ENCODE measurements at regions not wholly inside any gene's neighbourhood (a gene's known extent, or its start where the extent isn't known, plus 50 kb on each side); places are given as distances from the start of the nearest gene placed in this dataset.
A peak's percentile ranks its signal among the peaks of the same experiment; 100 is the strongest.
"Not testable (repeated sequence)": the region's sequence is repeated elsewhere in the genome, so short reads cannot be mapped to it uniquely, and the experiment has no call there.

GRCh38 chr6:60991427-60992028 is 1294.5 kb downstream of the KHDRBS2 start:
- DNase-seq = no peak

DNA sequence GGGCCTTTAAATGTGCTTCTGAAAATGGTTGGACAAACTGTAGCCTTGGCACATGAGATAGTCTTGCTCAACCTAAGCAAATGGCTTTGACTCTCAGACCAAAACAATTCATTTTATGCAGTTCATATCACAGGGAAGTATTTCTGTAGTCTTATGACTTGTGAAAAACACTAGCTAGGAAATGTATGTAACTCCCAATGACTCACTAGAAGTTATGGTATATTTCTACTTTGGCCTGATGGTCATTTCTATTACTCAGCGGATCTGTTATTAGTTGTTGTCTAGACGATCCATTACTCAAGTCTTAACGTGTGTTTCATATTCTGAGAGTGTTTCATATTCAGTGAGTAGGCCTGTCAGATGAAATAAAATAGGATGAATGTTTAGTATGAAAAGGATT is 1333.5 kb downstream of the KHDRBS2 start:
- DNase-seq = no peak

GRCh38 chr6:60950221-60950923 is 1335.7 kb downstream of the KHDRBS2 start:
- DNase-seq = not testable (repeated sequence)

GRCh38 chr6:60947416-60947815 is 1338.6 kb downstream of the KHDRBS2 start:
- not testable (repeated sequence) for DNase-seq

DNA sequence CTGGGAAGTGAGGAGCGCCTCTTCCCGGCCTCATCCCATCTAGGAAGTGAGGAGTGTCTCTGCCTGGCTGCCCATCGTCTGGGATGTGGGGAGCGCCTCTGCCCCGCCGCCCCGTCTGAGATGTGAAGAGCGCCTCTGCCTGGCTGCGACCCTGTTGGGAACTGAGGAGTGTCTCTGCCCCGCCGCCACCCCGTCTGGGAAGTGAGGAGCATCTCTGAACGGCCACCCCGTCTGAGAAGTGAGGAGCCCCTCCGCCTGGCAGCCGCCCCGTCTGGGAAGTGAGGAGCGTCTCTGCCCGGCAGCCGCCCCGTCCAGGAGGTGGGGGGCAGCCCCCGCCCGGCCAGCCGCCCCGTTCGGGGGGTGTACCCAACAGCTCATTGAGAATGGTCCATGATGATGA is 1341.2 kb downstream of the KHDRBS2 start:
- peak; percentile 5 for DNase-seq

DNA sequence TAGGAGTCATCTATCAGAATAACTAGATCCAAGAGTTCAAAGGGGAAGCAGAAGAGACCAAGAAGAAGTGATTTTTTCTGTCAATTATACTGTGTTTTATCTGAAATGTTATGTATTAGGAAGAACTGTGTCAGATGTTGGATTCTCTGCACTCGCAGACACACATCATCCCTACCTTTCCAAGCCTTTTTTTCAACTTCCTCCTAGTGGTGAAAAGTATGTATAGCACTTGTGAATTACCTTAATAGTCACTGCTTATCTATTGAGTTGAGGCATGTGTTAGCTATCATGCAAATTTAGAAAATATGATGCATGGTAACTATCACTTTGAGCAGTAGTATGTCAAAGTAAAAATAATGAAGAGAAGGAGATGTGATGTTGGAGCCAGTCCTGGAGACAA is 1350.1 kb downstream of the KHDRBS2 start:
- DNase-seq = not testable (repeated sequence)

GRCh38 chr6:60919652-60920051 is 1366.4 kb downstream of the KHDRBS2 start:
- DNase-seq = not testable (repeated sequence)

- DNase-seq = not testable (repeated sequence)
Measured at GRCh38 chr6:60903860-60904259, 1382.2 kb downstream of the KHDRBS2 start.

DNA sequence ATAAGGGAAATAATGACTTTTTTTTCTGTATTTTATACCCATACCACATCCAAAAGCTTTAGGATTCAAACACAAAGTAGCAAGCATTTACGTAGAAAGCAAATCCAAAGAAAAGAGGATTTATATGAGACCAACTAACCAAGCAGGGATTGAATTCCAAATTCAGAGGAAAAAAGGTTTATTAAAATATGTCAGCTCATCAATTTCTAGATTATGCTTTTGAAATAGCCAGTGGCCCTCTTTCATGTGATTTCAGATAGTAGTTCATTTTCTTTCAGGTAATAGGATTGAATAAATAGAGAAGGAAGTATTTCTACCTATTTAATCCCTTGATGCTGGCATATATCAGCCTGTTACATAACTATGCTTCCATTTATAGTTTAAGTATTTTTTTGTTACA is 1392.7 kb downstream of the KHDRBS2 start:
- not testable (repeated sequence) for DNase-seq

GRCh38 chr6:60891606-60892005 is 1394.4 kb downstream of the KHDRBS2 start:
- no peak for DNase-seq

GRCh38 chr6:60877396-60877795 is 1408.6 kb downstream of the KHDRBS2 start:
- DNase-seq = not testable (repeated sequence)

DNA sequence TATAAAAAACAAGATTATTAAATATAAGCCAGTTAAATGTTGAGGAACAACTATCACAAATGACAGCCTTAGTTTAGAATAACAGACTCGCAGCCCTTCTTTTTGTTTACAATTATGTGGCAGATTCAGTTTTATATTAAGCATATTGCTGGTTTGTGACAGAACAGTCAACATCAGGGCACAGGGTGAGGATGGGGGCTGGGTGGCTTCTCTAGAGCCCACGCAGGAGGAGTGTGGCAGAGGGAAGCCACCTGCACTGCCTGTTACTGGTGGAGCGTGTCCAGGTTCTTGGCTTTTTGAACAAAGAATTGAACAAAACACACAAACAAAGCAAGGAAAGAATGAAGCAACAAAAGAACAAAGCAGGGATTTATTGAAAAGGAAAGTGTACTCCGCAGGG is 1415.2 kb downstream of the KHDRBS2 start:
- DNase-seq = not testable (repeated sequence)

- no peak for DNase-seq
Measured at GRCh38 chr6:60867548-60867947, 1418.5 kb downstream of the KHDRBS2 start.

DNA sequence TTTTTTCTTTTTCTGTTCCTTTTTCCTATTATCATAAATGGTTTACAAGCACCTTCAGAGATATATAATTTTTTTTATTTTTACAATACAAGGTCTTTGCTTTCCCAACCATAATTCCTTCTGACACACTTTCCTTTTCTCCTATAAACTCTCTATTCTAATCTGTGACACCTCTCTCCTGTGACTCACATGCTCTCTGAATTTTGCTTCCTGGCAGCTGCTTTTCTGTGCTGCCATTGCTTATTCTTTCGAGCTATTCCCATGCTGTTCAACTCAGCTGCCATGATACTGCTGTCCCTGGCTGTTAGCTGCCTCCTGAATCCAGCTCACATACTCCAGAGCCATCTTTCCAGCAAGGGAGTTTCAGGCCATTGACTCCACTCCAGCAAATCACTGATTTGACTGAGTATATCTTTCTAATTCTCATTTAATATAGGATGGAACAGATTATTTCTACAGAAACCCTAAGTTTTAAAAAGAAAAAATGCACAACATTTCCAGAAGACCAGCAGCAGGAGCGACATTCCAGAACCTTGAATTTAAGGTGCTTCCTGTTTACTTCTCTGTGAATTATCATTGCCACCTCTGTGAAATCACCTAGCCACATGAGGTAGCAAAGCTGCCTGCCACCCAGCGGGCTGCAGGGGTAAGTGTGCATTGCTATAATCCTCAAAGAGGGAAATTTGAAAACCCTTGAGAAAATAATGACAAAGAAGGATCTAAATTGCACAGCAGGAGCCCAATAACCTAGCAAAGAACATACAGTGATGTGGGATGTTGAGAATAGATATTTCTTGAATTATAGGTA is 1442.6 kb downstream of the KHDRBS2 start:
- DNase-seq = not testable (repeated sequence)

- not testable (repeated sequence) for DNase-seq
Measured at GRCh38 chr6:60830726-60831125, 1455.3 kb downstream of the KHDRBS2 start.

DNA sequence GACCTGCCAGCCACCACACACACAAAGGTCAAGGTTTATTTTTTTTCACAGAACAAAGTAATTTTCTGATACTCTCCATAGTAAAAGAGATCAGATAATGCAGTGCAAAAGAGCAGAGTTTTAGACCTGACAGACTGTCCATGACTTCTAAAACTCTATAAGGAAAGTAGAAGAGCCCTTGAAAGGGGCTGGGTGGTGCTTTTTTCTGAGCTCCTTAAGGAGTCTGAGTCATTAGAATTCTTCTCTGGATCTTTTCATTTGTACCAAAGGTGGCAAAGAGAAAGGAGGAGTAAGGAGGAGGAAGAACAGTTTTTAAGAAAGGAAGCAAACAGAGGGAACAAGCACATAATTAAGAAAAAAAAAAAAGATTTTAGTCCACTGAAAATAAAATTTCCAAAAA is 1463.4 kb downstream of the KHDRBS2 start:
- not testable (repeated sequence) for DNase-seq

- not testable (repeated sequence) for DNase-seq
Measured at GRCh38 chr6:60818072-60818471, 1468.0 kb downstream of the KHDRBS2 start.

GRCh38 chr6:60814784-60815183 is 1471.2 kb downstream of the KHDRBS2 start:
- not testable (repeated sequence) for DNase-seq

DNA sequence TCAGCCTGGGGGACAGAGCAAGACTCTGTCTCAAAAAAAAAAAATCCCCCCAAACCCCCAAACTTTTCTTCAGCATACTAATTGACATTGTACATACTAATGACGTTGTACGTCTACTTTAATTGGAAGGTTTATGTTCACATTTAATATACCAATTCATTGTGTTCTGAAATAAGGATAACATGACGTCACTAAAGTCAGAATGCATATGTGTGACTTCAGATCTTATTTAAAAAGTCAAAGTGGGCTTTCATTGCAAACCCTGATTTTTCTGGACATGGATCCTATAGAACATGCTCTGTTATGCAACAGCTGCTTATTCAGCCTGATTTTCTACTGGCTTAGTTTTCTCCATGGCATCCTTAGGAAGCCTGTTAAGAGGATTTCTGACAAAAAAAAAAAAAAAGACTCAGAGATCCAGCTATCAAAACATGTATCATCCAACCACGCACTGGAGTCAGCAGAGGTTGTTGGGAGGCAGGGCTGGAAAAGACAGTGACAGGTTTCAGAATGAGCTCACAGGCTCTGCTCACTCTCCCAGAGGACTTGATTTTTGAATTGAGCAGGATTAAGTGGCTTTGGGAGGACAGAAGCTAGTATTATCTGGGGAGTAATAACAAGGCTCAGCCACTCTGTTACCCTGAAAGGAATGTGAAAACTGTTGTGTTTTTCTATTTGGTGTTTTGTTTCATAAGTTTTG is 1472.0 kb downstream of the KHDRBS2 start:
- not testable (repeated sequence) for DNase-seq

- DNase-seq = not testable (repeated sequence)
Measured at GRCh38 chr6:60810216-60810615, 1475.8 kb downstream of the KHDRBS2 start.

GRCh38 chr6:60799146-60799545 is 1486.9 kb downstream of the KHDRBS2 start:
- not testable (repeated sequence) for DNase-seq

DNA sequence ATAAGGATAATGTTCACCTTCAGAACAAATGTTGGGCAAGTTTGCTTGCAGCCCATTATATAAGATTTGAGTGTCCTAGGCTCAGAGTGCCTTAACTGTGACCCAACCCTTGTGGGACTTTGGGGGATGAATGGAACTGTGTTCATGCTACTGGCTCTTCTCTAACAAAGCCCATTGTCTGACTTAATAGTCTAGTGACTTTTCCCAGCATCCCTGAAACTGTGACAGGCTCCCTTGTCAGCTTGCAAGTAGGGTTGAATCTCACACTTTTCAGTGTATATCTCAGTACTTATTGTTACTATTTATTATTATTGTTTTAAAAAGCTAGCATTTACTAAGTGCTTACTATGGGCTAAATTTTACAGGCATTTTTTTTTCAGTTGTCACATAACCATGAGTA is 1488.2 kb downstream of the KHDRBS2 start:
- DNase-seq = not testable (repeated sequence)

DNA sequence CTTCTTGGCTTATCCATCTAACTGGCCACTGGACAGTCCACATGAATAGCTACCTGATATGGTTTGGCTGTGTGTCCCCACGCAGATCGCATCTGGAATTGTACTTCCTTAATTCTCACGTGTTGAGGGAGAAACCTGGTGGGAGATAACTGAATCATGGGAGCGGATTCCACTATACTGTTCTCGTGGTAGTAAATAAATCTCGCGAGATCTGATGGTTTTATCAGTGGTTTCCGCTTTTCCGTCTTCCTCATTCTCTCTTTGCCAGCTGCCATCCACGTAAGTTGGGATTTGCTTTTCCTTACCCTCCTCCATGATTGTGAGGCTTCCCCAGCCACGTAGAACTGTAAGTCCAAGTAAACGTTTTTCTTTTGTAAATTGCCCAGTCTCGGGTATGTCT is 1496.4 kb downstream of the KHDRBS2 start:
- not testable (repeated sequence) for DNase-seq

Data from activated gamma-delta T cell (primary cell).